GM19452 (cell line): ENCODE measurements at regions not wholly inside any gene's neighbourhood (a gene's known extent, or its start where the extent isn't known, plus 50 kb on each side); places are given as distances from the start of the nearest gene placed in this dataset.
"Not testable (repeated sequence)": the region's sequence is repeated elsewhere in the genome, so short reads cannot be mapped to it uniquely, and the experiment has no call there.

Experiments used
- ATAC-seq: cut with Tn5 transposase; IDR thresholded peaks from one replicate; pipeline ENCODE4 v1.9.1; 2021; ENCODE audit not compliant: unreplicated experiment

- ATAC-seq = no peak
Observed at GRCh38 chr2:64250751-64251423, 106.7 kb upstream of the PELI1 start.

- no peak for ATAC-seq
Observed at GRCh38 chr2:64251497-64252250, 107.5 kb upstream of the PELI1 start.

- ATAC-seq = not testable (repeated sequence)
Observed at GRCh38 chr2:64252251-64252978, 108.2 kb upstream of the PELI1 start.

- not testable (repeated sequence) for ATAC-seq
Observed at GRCh38 chr2:64253421-64253820, 109.2 kb upstream of the PELI1 start.

- ATAC-seq = no peak
Observed at GRCh38 chr2:64258566-64258965, 114.3 kb upstream of the PELI1 start.

- no peak for ATAC-seq
Observed at GRCh38 chr2:64259312-64259711, 115.1 kb upstream of the PELI1 start.

GRCh38 chr2:64260093-64260803 lies 116.0 kb upstream of the PELI1 start:
- peak; percentile 4 for ATAC-seq

- ATAC-seq = peak; percentile 96
Observed at GRCh38 chr2:64260817-64261216, 116.6 kb upstream of the PELI1 start.

- no peak for ATAC-seq
Observed at GRCh38 chr2:64262071-64262470, 117.9 kb upstream of the PELI1 start.

GRCh38 chr2:64262816-64263215 lies 118.6 kb upstream of the PELI1 start:
- ATAC-seq = no peak

GRCh38 chr2:64263315-64263714 lies 119.1 kb upstream of the PELI1 start:
- no peak for ATAC-seq

- ATAC-seq = no peak
Observed at GRCh38 chr2:64267699-64268098, 123.5 kb upstream of the PELI1 start.

- ATAC-seq = no peak
Observed at GRCh38 chr2:64268330-64269048, 124.3 kb upstream of the PELI1 start.

GRCh38 chr2:64273524-64274398 lies 129.5 kb upstream of the PELI1 start:
- no peak for ATAC-seq

GRCh38 chr2:64274399-64275173 lies 130.4 kb upstream of the PELI1 start:
- no peak for ATAC-seq

- no peak for ATAC-seq
Observed at GRCh38 chr2:64275174-64275466, 130.9 kb upstream of the PELI1 start.

GRCh38 chr2:64276417-64277095 lies 132.3 kb upstream of the PELI1 start:
- ATAC-seq = no peak

- no peak for ATAC-seq
Observed at GRCh38 chr2:64277101-64277849, 133.1 kb upstream of the PELI1 start.
